ENCODE measurements at regions not wholly inside any gene's neighbourhood (a gene's known extent, or its start where the extent isn't known, plus 50 kb on each side); places are given as distances from the start of the nearest gene placed in this dataset.

- no peak for DNase-seq (ENCODE audit: low spot score)
- Mint-ChIP-seq H3K36me3 (ENCODE audit: low read depth, unreplicated experiment) (no peaks in the 10 kb centered on the region), H3K9me3 (ENCODE audit: unreplicated experiment) (no peaks in the 10 kb centered on the region), H3K4me3 (ENCODE audit: unreplicated experiment) (no peak overlapping the region), H3K27ac (ENCODE audit: unreplicated experiment) (no peak overlapping the region), H3K27me3 (ENCODE audit: unreplicated experiment) (no peaks in the 10 kb centered on the region), H3K4me1 (ENCODE audit: unreplicated experiment) (peaks cover 9% of the 10 kb centered on the region)
- TF ChIP-seq CTCF (IDR thresholded peaks at IDR 0.05; ENCODE audit: unreplicated experiment), result no peak
These were observed 77.4 kb upstream of the F13A1 start for GRCh38 chr6:6397842-6398241.

- H3K27ac Mint-ChIP-seq (ENCODE audit: unreplicated experiment), result no peak overlapping the region
- no peak overlapping the region for H3K4me3 Mint-ChIP-seq (ENCODE audit: unreplicated experiment)
- DNase-seq (ENCODE audit: low spot score), result no peak
- H3K36me3 Mint-ChIP-seq (ENCODE audit: low read depth, unreplicated experiment), result no peaks in the 10 kb centered on the region
- no peaks in the 10 kb centered on the region for H3K27me3 Mint-ChIP-seq (ENCODE audit: unreplicated experiment)
- TF ChIP-seq CTCF (IDR thresholded peaks at IDR 0.05; ENCODE audit: unreplicated experiment), result no peak
- H3K4me1 Mint-ChIP-seq (ENCODE audit: unreplicated experiment), result peaks cover under 1% of the 10 kb centered on the region
- H3K9me3 Mint-ChIP-seq (ENCODE audit: unreplicated experiment), result no peaks in the 10 kb centered on the region
These were observed 79.1 kb upstream of the F13A1 start for GRCh38 chr6:6399568-6399967.

GRCh38 chr6:6401401-6401800 lies 80.9 kb upstream of the F13A1 start:
- no peaks in the 10 kb centered on the region for H3K4me1 Mint-ChIP-seq (ENCODE audit: unreplicated experiment)
- no peaks in the 10 kb centered on the region for H3K9me3 Mint-ChIP-seq (ENCODE audit: unreplicated experiment)
- H3K27ac Mint-ChIP-seq (ENCODE audit: unreplicated experiment), result no peak overlapping the region
- no peaks in the 10 kb centered on the region for H3K36me3 Mint-ChIP-seq (ENCODE audit: low read depth, unreplicated experiment)
- no peak overlapping the region for H3K4me3 Mint-ChIP-seq (ENCODE audit: unreplicated experiment)
- H3K27me3 Mint-ChIP-seq (ENCODE audit: unreplicated experiment), result no peaks in the 10 kb centered on the region
- no peak for TF ChIP-seq CTCF (IDR thresholded peaks at IDR 0.05; ENCODE audit: unreplicated experiment)
- no peak for DNase-seq (ENCODE audit: low spot score)

- no peak for TF ChIP-seq CTCF (IDR thresholded peaks at IDR 0.05; ENCODE audit: unreplicated experiment)
- Mint-ChIP-seq H3K4me3 (ENCODE audit: unreplicated experiment) (no peak overlapping the region), H3K27ac (ENCODE audit: unreplicated experiment) (no peak overlapping the region), H3K4me1 (ENCODE audit: unreplicated experiment) (no peaks in the 10 kb centered on the region), H3K27me3 (ENCODE audit: unreplicated experiment) (no peaks in the 10 kb centered on the region), H3K36me3 (ENCODE audit: low read depth, unreplicated experiment) (no peaks in the 10 kb centered on the region), H3K9me3 (ENCODE audit: unreplicated experiment) (no peaks in the 10 kb centered on the region)
- no peak for DNase-seq (ENCODE audit: low spot score)
These were observed 81.5 kb upstream of the F13A1 start for GRCh38 chr6:6402006-6402405.

GRCh38 chr6:6402591-6402990 lies 82.1 kb upstream of the F13A1 start:
- Mint-ChIP-seq H3K27ac (ENCODE audit: unreplicated experiment) (no peak overlapping the region), H3K9me3 (ENCODE audit: unreplicated experiment) (no peaks in the 10 kb centered on the region), H3K27me3 (ENCODE audit: unreplicated experiment) (no peaks in the 10 kb centered on the region), H3K4me1 (ENCODE audit: unreplicated experiment) (no peaks in the 10 kb centered on the region), H3K4me3 (ENCODE audit: unreplicated experiment) (no peak overlapping the region), H3K36me3 (ENCODE audit: low read depth, unreplicated experiment) (no peaks in the 10 kb centered on the region)
- no peak for DNase-seq (ENCODE audit: low spot score)
- no peak for TF ChIP-seq CTCF (IDR thresholded peaks at IDR 0.05; ENCODE audit: unreplicated experiment)

All from endothelial cell (in vitro differentiated cells).